ENCODE measurements at regions not wholly inside any gene's neighbourhood (a gene's known extent, or its start where the extent isn't known, plus 50 kb on each side); places are given as distances from the start of the nearest gene placed in this dataset.

- no peak for DNase-seq
These were observed 95.6 kb upstream of the NRXN3 start for GRCh38 chr14:78074561-78074960.

- no peak for DNase-seq
These were observed 95.1 kb upstream of the NRXN3 start for GRCh38 chr14:78075033-78075432.

GRCh38 chr14:78075555-78076277 lies 94.5 kb upstream of the NRXN3 start:
- DNase-seq, result no peak

GRCh38 chr14:78081245-78081644 lies 88.9 kb upstream of the NRXN3 start:
- DNase-seq, result no peak

- no peak for DNase-seq
These were observed 86.3 kb upstream of the NRXN3 start for GRCh38 chr14:78083837-78084236.

GRCh38 chr14:78086342-78086741 lies 83.8 kb upstream of the NRXN3 start:
- no peak for DNase-seq

- DNase-seq, result no peak
These were observed 81.3 kb upstream of the NRXN3 start for GRCh38 chr14:78088916-78089315.

GRCh38 chr14:78090864-78091263 lies 79.3 kb upstream of the NRXN3 start:
- no peak for DNase-seq

GRCh38 chr14:78091361-78091760 lies 78.8 kb upstream of the NRXN3 start:
- DNase-seq, result no peak

GRCh38 chr14:78092040-78092439 lies 78.1 kb upstream of the NRXN3 start:
- DNase-seq, result no peak

GRCh38 chr14:78103271-78103670 lies 66.9 kb upstream of the NRXN3 start:
- no peak for DNase-seq

- DNase-seq, result no peak
These were observed 66.0 kb upstream of the NRXN3 start for GRCh38 chr14:78104160-78104559.

- DNase-seq, result no peak
These were observed 65.5 kb upstream of the NRXN3 start for GRCh38 chr14:78104655-78105054.

- DNase-seq, result no peak
These were observed 63.8 kb upstream of the NRXN3 start for GRCh38 chr14:78106381-78106780.

GRCh38 chr14:78107166-78107565 lies 63.0 kb upstream of the NRXN3 start:
- DNase-seq, result no peak

GRCh38 chr14:78119440-78119839 lies 50.7 kb upstream of the NRXN3 start:
- no peak for DNase-seq

All from T-helper 2 cell (primary cell).